Occipital lobe (tissue), 1 donor: ENCODE measurements at regions not wholly inside any gene's neighbourhood (a gene's known extent, or its start where the extent isn't known, plus 50 kb on each side); places are given as distances from the start of the nearest gene placed in this dataset.
"Not testable (repeated sequence)": the region's sequence is repeated elsewhere in the genome, so short reads cannot be mapped to it uniquely, and the experiment has no call there.

Experiments
- DNase-seq: peaks from one replicate; lab custom pipeline; 2025; lab: John Stamatoyannopoulos, UW

GRCh38 chr21:17264182-17264581 is 248.7 kb upstream of the CXADR start:
- no peak for DNase-seq

- DNase-seq, result no peak
Observed at GRCh38 chr21:17269760-17270159, 243.1 kb upstream of the CXADR start.

GRCh38 chr21:17270229-17270628 is 242.6 kb upstream of the CXADR start:
- no peak for DNase-seq

GRCh38 chr21:17279663-17280062 is 233.2 kb upstream of the CXADR start:
- DNase-seq, result no peak

- DNase-seq, result not testable (repeated sequence)
Observed at GRCh38 chr21:17293016-17293562, 219.8 kb upstream of the CXADR start.

GRCh38 chr21:17295997-17296396 is 216.8 kb upstream of the CXADR start:
- no peak for DNase-seq

- not testable (repeated sequence) for DNase-seq
Observed at GRCh38 chr21:17299576-17299975, 213.3 kb upstream of the CXADR start.

- DNase-seq, result not testable (repeated sequence)
Observed at GRCh38 chr21:17327715-17328114, 185.1 kb upstream of the CXADR start.

- no peak for DNase-seq
Observed at GRCh38 chr21:17334484-17334883, 178.4 kb upstream of the CXADR start.

- no peak for DNase-seq
Observed at GRCh38 chr21:17340081-17340480, 172.8 kb upstream of the CXADR start.

- DNase-seq, result no peak
Observed at GRCh38 chr21:17343055-17343454, 169.8 kb upstream of the CXADR start.

- no peak for DNase-seq
Observed at GRCh38 chr21:17348357-17348756, 164.5 kb upstream of the CXADR start.

- no peak for DNase-seq
Observed at GRCh38 chr21:17348849-17349248, 164.0 kb upstream of the CXADR start.

GRCh38 chr21:17351766-17352165 is 161.1 kb upstream of the CXADR start:
- DNase-seq, result no peak

- no peak for DNase-seq
Observed at GRCh38 chr21:17352996-17353655, 159.7 kb upstream of the CXADR start.

GRCh38 chr21:17359781-17360180 is 153.1 kb upstream of the CXADR start:
- DNase-seq, result no peak

- no peak for DNase-seq
Observed at GRCh38 chr21:17368748-17369363, 144.0 kb upstream of the CXADR start.

GRCh38 chr21:17370263-17370662 is 142.6 kb upstream of the CXADR start:
- DNase-seq, result no peak

GRCh38 chr21:17370916-17371315 is 141.9 kb upstream of the CXADR start:
- no peak for DNase-seq

- no peak for DNase-seq
Observed at GRCh38 chr21:17371450-17371849, 141.4 kb upstream of the CXADR start.

GRCh38 chr21:17372200-17372599 is 140.6 kb upstream of the CXADR start:
- no peak for DNase-seq

GRCh38 chr21:17386498-17386897 is 126.3 kb upstream of the CXADR start:
- no peak for DNase-seq

GRCh38 chr21:17387030-17387617 is 125.7 kb upstream of the CXADR start:
- DNase-seq, result no peak
